ENCODE measurements at regions not wholly inside any gene's neighbourhood (a gene's known extent, or its start where the extent isn't known, plus 50 kb on each side); places are given as distances from the start of the nearest gene placed in this dataset.

DNA sequence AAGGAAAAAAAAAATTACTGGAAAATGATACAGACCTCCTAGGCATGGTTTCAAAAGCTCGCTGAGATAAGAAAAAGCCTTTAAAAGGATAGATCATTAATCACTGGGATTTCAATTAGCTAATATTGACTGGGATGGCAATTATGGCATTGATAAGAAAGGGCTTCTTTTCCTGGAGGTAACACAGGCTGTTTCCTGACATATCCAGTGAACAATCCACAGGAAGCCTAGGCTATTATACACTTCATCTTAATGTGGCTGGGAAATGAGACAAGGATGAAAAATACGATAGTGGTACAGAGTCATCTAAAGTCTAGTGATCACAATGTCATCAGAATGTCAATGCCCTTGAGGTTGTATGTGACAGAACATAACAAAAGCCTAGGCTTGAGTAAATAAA, 1579.3 kb downstream of the C4orf33 start:
- Histone ChIP-seq H2AFZ (ENCODE audit: low read length) (no peak overlapping the region), H4K20me1 (ENCODE audit: control insufficient read depth, extremely low read depth, insufficient read depth, low read length) (no peaks in the 10 kb centered on the region), H3K36me3 (ENCODE audit: control insufficient read depth, insufficient read depth, low read length) (no peaks in the 10 kb centered on the region), H3K27ac (ENCODE audit: insufficient read depth, low read length) (no peak overlapping the region), H3K4me1 (ENCODE audit: control insufficient read depth, extremely low read depth, insufficient read depth, low read length) (no peaks in the 10 kb centered on the region), H3K79me2 (ENCODE audit: control insufficient read depth, insufficient read depth, low read length) (no peaks in the 10 kb centered on the region), H3K4me2 (ENCODE audit: extremely low read depth, insufficient read depth, low read length) (no peak overlapping the region), H3K27me3 (ENCODE audit: control insufficient read depth, insufficient read depth, low read length) (no peaks in the 10 kb centered on the region), H3K4me3 (replicated peaks in 1 of 4; ENCODE audit: control extremely low read depth in 1 of 4, insufficient read depth in 1 of 4, low read depth in 3 of 4, low read length in 4 of 4) (no peak overlapping the region), H3K9me3 (ENCODE audit: control insufficient read depth, insufficient read depth, low read depth, low read length) (no peaks in the 10 kb centered on the region), H3K9ac (ENCODE audit: insufficient read depth, low read length) (no peak overlapping the region)
- no peak for TF ChIP-seq EZH2 (IDR thresholded peaks at IDR 0.05; ENCODE audit: low read length, missing control alignments)
- TF ChIP-seq, protein P1, sequence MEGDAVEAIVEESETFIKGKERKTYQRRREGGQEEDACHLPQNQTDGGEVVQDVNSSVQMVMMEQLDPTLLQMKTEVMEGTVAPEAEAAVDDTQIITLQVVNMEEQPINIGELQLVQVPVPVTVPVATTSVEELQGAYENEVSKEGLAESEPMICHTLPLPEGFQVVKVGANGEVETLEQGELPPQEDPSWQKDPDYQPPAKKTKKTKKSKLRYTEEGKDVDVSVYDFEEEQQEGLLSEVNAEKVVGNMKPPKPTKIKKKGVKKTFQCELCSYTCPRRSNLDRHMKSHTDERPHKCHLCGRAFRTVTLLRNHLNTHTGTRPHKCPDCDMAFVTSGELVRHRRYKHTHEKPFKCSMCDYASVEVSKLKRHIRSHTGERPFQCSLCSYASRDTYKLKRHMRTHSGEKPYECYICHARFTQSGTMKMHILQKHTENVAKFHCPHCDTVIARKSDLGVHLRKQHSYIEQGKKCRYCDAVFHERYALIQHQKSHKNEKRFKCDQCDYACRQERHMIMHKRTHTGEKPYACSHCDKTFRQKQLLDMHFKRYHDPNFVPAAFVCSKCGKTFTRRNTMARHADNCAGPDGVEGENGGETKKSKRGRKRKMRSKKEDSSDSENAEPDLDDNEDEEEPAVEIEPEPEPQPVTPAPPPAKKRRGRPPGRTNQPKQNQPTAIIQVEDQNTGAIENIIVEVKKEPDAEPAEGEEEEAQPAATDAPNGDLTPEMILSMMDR (conservative IDR thresholded peaks at IDR 0.05 in 1 of 2, IDR thresholded peaks at IDR 0.05 in 1 of 2; ENCODE audit: low read depth in 1 of 2, low read length in 2 of 2): no peak
- DNase-seq (ENCODE audit: low read depth in 2 of 2): no peak

DNA sequence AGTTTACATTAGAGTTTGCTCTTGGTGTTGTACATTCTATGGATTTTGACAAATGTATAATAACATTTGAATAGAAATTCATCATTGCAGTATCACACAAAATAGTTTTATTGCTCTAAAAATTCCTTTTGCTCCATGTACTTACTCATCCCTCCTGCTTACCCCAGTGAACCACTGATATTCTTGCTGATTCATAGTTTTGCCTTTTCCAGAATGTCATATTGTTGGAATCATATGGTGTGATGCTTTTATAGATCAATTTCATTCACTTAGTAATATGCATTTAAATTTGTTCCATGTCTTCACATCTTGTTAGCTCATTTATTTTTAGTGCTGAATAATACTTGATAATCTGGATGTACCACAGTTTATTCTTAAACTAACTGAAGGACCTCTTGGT, 1593.2 kb downstream of the C4orf33 start:
- H3K79me2 ChIP-seq (ENCODE audit: control insufficient read depth, insufficient read depth, low read length): no peaks in the 10 kb centered on the region
- H3K36me3 ChIP-seq (ENCODE audit: control insufficient read depth, insufficient read depth, low read length): no peaks in the 10 kb centered on the region
- no peak for TF ChIP-seq EZH2 (IDR thresholded peaks at IDR 0.05; ENCODE audit: low read length, missing control alignments)
- TF ChIP-seq, protein P1 (conservative IDR thresholded peaks at IDR 0.05 in 1 of 2, IDR thresholded peaks at IDR 0.05 in 1 of 2; ENCODE audit: low read depth in 1 of 2, low read length in 2 of 2): no peak
- peak in 1 of 2 donors; percentile 14 for DNase-seq (ENCODE audit: low read depth in 2 of 2)
- no peaks in the 10 kb centered on the region for H4K20me1 ChIP-seq (ENCODE audit: control insufficient read depth, extremely low read depth, insufficient read depth, low read length)
- no peak overlapping the region for H3K27ac ChIP-seq (ENCODE audit: insufficient read depth, low read length)
- no peaks in the 10 kb centered on the region for H3K4me1 ChIP-seq (ENCODE audit: control insufficient read depth, extremely low read depth, insufficient read depth, low read length)
- H3K4me2 ChIP-seq (ENCODE audit: extremely low read depth, insufficient read depth, low read length): no peak overlapping the region
- no peak overlapping the region for H2AFZ ChIP-seq (ENCODE audit: low read length)
- no peaks in the 10 kb centered on the region for H3K9me3 ChIP-seq (ENCODE audit: control insufficient read depth, insufficient read depth, low read depth, low read length)
- no peak overlapping the region for H3K9ac ChIP-seq (ENCODE audit: insufficient read depth, low read length)
- no peaks in the 10 kb centered on the region for H3K27me3 ChIP-seq (ENCODE audit: control insufficient read depth, insufficient read depth, low read length)
- H3K4me3 ChIP-seq (replicated peaks in 1 of 4; ENCODE audit: control extremely low read depth in 1 of 4, insufficient read depth in 1 of 4, low read depth in 3 of 4, low read length in 4 of 4): no peak overlapping the region

DNA sequence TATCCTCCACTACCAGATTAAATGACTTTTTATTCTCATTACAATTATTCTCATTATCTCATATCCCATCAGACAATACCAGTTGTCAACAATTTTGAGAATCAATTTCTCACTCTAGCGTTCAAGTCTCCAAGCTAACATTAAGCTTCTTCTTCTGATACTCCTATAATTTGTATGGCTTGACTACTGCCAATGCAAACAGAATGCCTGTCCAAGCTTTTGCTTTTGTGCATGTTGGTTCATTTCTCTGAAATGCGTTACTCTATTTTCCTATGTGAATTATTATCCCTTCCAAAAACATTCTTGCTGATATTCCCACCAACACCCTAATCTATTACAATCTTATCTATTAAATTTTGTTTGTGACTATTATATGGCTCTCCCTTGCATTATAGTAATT, 1602.3 kb downstream of the C4orf33 start:
- no peaks in the 10 kb centered on the region for H3K9me3 ChIP-seq (ENCODE audit: control insufficient read depth, insufficient read depth, low read depth, low read length)
- H3K9ac ChIP-seq (ENCODE audit: insufficient read depth, low read length): no peak overlapping the region
- no peaks in the 10 kb centered on the region for H3K36me3 ChIP-seq (ENCODE audit: control insufficient read depth, insufficient read depth, low read length)
- no peaks in the 10 kb centered on the region for H3K4me1 ChIP-seq (ENCODE audit: control insufficient read depth, extremely low read depth, insufficient read depth, low read length)
- no peaks in the 10 kb centered on the region for H4K20me1 ChIP-seq (ENCODE audit: control insufficient read depth, extremely low read depth, insufficient read depth, low read length)
- no peak overlapping the region for H3K27ac ChIP-seq (ENCODE audit: insufficient read depth, low read length)
- H3K27me3 ChIP-seq (ENCODE audit: control insufficient read depth, insufficient read depth, low read length): no peaks in the 10 kb centered on the region
- no peaks in the 10 kb centered on the region for H3K79me2 ChIP-seq (ENCODE audit: control insufficient read depth, insufficient read depth, low read length)
- no peak overlapping the region for H3K4me2 ChIP-seq (ENCODE audit: extremely low read depth, insufficient read depth, low read length)
- no peak overlapping the region for H2AFZ ChIP-seq (ENCODE audit: low read length)
- DNase-seq (ENCODE audit: low read depth in 2 of 2): no peak
- H3K4me3 ChIP-seq (replicated peaks in 1 of 4; ENCODE audit: control extremely low read depth in 1 of 4, insufficient read depth in 1 of 4, low read depth in 3 of 4, low read length in 4 of 4): no peak overlapping the region
- no peak for TF ChIP-seq EZH2 (IDR thresholded peaks at IDR 0.05; ENCODE audit: low read length, missing control alignments)
- TF ChIP-seq, protein P1 (conservative IDR thresholded peaks at IDR 0.05 in 1 of 2, IDR thresholded peaks at IDR 0.05 in 1 of 2; ENCODE audit: low read depth in 1 of 2, low read length in 2 of 2): no peak

Measured in fibroblast of lung (primary cell).